Mesenchymal stem cell (in vitro differentiated cells and primary cell): ENCODE measurements at regions not wholly inside any gene's neighbourhood (a gene's known extent, or its start where the extent isn't known, plus 50 kb on each side); places are given as distances from the start of the nearest gene placed in this dataset.

Experiments
- DNase-seq: peaks from one replicate; pipeline ENCODE4 v3.0.0-alpha.2; 2013
- H2AFZ ChIP-seq: one replicate; pipeline ENCODE4 v1.6.1; 2013; ENCODE audit warnings: low read depth, mild to moderate bottlenecking, control low read depth, inconsistent platforms, low read length, moderate library complexity
- H2AK5ac ChIP-seq: 2 replicates; pipeline ENCODE4 v1.6.1; 2013; ENCODE audit warnings: low read length, moderate library complexity, mild to moderate bottlenecking, inconsistent platforms; ENCODE audit not compliant: severe bottlenecking
- H2BK120ac ChIP-seq: one replicate; pipeline ENCODE4 v1.6.1; 2013; ENCODE audit warnings: low read depth, mild to moderate bottlenecking, inconsistent platforms, low read length, moderate library complexity
- H2BK12ac ChIP-seq, 2 experiments: one replicate each; pipeline ENCODE4 v1.6.1; 2013; ENCODE audit warnings: inconsistent platforms in 2 of 2, low read length in 2 of 2, mild to moderate bottlenecking in 2 of 2, moderate library complexity in 2 of 2, control low read depth in 1 of 2
- H2BK15ac ChIP-seq: one replicate; pipeline ENCODE4 v1.6.1; 2013; ENCODE audit warnings: mild to moderate bottlenecking, low read depth, inconsistent platforms; ENCODE audit not compliant: poor library complexity, severe bottlenecking
- H2BK5ac ChIP-seq: 2 replicates; pipeline ENCODE4 v1.6.1; 2013; ENCODE audit warnings: low read depth, mild to moderate bottlenecking, low read length, control low read depth, inconsistent platforms; ENCODE audit not compliant: poor library complexity, severe bottlenecking
- H3K14ac ChIP-seq, 2 experiments: one replicate each; pipeline ENCODE4 v1.6.1; 2013; ENCODE audit warnings: inconsistent platforms in 2 of 2, low read length in 2 of 2, control low read depth in 1 of 2, mild to moderate bottlenecking in 1 of 2, moderate library complexity in 1 of 2
- H3K18ac ChIP-seq, 2 experiments: one replicate each; pipeline ENCODE4 v1.6.1; 2013; ENCODE audit warnings: inconsistent platforms in 2 of 2, low read length in 2 of 2, control low read depth in 1 of 2, low read depth in 1 of 2, mild to moderate bottlenecking in 1 of 2
- H3K23ac ChIP-seq, 2 experiments: one replicate each; pipeline ENCODE4 v1.6.1; 2013; ENCODE audit warnings: inconsistent platforms in 2 of 2, low read length in 2 of 2, mild to moderate bottlenecking in 2 of 2, moderate library complexity in 2 of 2, control low read depth in 1 of 2
- H3K27ac ChIP-seq: 2 replicates; pipeline ENCODE4 v1.5.1; 2013; ENCODE audit warnings: mild to moderate bottlenecking, moderate library complexity, low read length, control low read depth, inconsistent platforms; ENCODE audit not compliant: poor library complexity, severe bottlenecking
- H3K27me3 ChIP-seq, 2 experiments: 2 replicates each; pipeline versions ENCODE4 v1.6.1 to v1.7.0; 2013; ENCODE audit warnings: low read length in 2 of 2, mild to moderate bottlenecking in 2 of 2, moderate library complexity in 2 of 2, control low read depth in 1 of 2, inconsistent platforms in 1 of 2; ENCODE audit not compliant: control insufficient read depth in 1 of 2, insufficient read depth in 1 of 2
- H3K36me3 ChIP-seq, 2 experiments: 2 replicates each; pipeline versions ENCODE4 v1.6.1 to v1.7.0; 2013; ENCODE audit warnings: low read length in 2 of 2, control low read depth in 1 of 2, inconsistent platforms in 1 of 2, low read depth in 1 of 2, mild to moderate bottlenecking in 1 of 2; ENCODE audit not compliant: insufficient read depth in 2 of 2, control insufficient read depth in 1 of 2
- H3K4ac ChIP-seq, 2 experiments: one replicate each; pipeline ENCODE4 v1.6.1; 2013; ENCODE audit warnings: inconsistent platforms in 2 of 2, low read length in 2 of 2, mild to moderate bottlenecking in 2 of 2, moderate library complexity in 2 of 2, control low read depth in 1 of 2, low read depth in 1 of 2
- H3K4me1 ChIP-seq: 2 replicates; pipeline ENCODE4 v1.6.1; 2013; ENCODE audit warnings: low read depth, low read length, control low read depth; ENCODE audit not compliant: control insufficient read depth, insufficient read depth
- H3K4me2 ChIP-seq: 2 replicates; pipeline ENCODE4 v1.6.1; 2013; ENCODE audit warnings: low read length, mild to moderate bottlenecking, inconsistent platforms; ENCODE audit not compliant: poor library complexity, severe bottlenecking
- H3K4me3 ChIP-seq, 2 experiments: 2 replicates each; pipeline versions ENCODE4 v1.5.1 to v1.7.0; 2013; ENCODE audit warnings: low read length in 2 of 2, mild to moderate bottlenecking in 2 of 2, control low read depth in 1 of 2, low read depth in 1 of 2; ENCODE audit not compliant: insufficient read depth in 1 of 2
- H3K79me1 ChIP-seq: replicated peaks from 2 replicates; pipeline ENCODE4 v1.6.1; 2013; ENCODE audit warnings: mild to moderate bottlenecking, control low read depth, low read length, inconsistent platforms; ENCODE audit not compliant: poor library complexity, severe bottlenecking
- H3K9ac ChIP-seq: 2 replicates; pipeline ENCODE4 v1.7.0; 2013; ENCODE audit warnings: mild to moderate bottlenecking, low read length, moderate library complexity
- H3K9me3 ChIP-seq: 2 replicates; pipeline ENCODE4 v1.7.0; 2013; ENCODE audit warnings: mild to moderate bottlenecking, low read length; ENCODE audit not compliant: control insufficient read depth
- H4K8ac ChIP-seq: one replicate; pipeline ENCODE4 v1.6.1; 2013; ENCODE audit warnings: inconsistent platforms, mild to moderate bottlenecking, low read length, moderate library complexity
- H4K91ac ChIP-seq: one replicate; pipeline ENCODE4 v1.6.1; 2013; ENCODE audit warnings: mild to moderate bottlenecking, low read length, inconsistent platforms
- WGBS: methylation state at CpG from one replicate; pipeline ENCODE4 v1.1.7; 2013; ENCODE audit warnings: mixed read lengths; 5-methylcytosine and 5-hydroxymethylcytosine counted together

DNA sequence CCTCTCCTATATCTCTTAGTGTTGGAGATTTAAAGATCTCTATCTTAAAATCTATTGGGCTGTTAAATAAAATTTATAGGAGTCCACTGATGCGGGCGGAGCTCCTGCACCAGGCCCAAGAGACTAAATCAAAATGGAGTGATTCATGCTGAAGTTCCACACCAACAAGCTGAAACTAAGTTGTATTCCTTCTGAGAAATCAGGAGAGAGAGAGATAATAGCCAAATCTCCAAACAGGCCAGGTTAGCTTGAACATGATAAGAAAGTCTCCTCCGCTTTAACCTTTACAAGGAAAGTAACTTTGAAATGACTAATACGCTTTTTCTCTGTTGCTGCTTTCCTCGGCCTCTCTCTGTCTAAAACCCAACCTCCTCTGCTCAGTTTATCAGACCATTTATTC lies 241.9 kb upstream of the NBEA start:
- Histone ChIP-seq H3K23ac (no peak overlapping the region), H3K79me1 (no peaks in the 10 kb centered on the region), H4K8ac (no peak overlapping the region), H3K9me3 (no peaks in the 10 kb centered on the region), H2BK5ac (no peak overlapping the region), H2BK120ac (no peak overlapping the region), H2AK5ac (no peak overlapping the region), H4K91ac (no peak overlapping the region), H3K27me3 (no peaks in the 10 kb centered on the region), H2BK12ac (no peak overlapping the region), H3K4me3 (no peak overlapping the region), H3K9ac (no peak overlapping the region), H3K14ac (no peak overlapping the region), H3K4me1 (no peaks in the 10 kb centered on the region), H3K4me2 (no peak overlapping the region), H3K18ac (no peak overlapping the region), H3K4ac (no peak overlapping the region), H2BK15ac (no peak overlapping the region), H3K27ac (no peak overlapping the region), H3K36me3 (no peaks in the 10 kb centered on the region), H2AFZ (no peak overlapping the region)
- DNase-seq, result no peak
- WGBS, result 91% methylated on average over 5 of the region's 5 CpGs

DNA sequence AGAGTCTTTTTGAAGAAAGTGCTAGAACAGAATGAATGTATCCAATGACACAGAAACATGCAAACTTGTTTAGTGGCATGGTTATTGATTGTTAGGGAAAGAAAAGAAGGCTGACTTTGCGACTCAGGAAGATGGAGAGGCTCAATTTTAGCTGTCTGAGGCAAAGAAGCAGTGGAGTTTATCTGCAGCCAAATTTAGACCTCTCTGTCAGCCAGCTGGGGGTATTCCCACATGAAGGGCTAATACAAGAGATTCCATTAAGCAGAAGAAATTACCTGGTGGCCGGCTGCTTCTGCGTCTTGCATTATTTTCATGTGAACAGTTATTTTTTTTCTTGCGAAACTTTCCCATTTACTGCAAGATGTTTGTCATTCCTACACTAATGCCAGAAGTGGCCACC lies 240.2 kb upstream of the NBEA start:
- H4K8ac ChIP-seq, result no peak overlapping the region
- no peaks in the 10 kb centered on the region for H3K79me1 ChIP-seq
- H4K91ac ChIP-seq, result no peak overlapping the region
- no peaks in the 10 kb centered on the region for H3K36me3 ChIP-seq
- H3K4me2 ChIP-seq, result no peak overlapping the region
- H3K4ac ChIP-seq, result no peak overlapping the region
- WGBS, result 89% methylated on average over 4 of the region's 4 CpGs
- H3K9ac ChIP-seq, result no peak overlapping the region
- DNase-seq, result no peak
- no peak overlapping the region for H3K14ac ChIP-seq
- H3K27me3 ChIP-seq, result no peaks in the 10 kb centered on the region
- H2BK12ac ChIP-seq, result no peak overlapping the region
- H3K4me3 ChIP-seq, result no peak overlapping the region
- no peaks in the 10 kb centered on the region for H3K4me1 ChIP-seq
- H3K18ac ChIP-seq, result no peak overlapping the region
- H3K27ac ChIP-seq, result no peak overlapping the region
- no peak overlapping the region for H2BK5ac ChIP-seq
- no peaks in the 10 kb centered on the region for H3K9me3 ChIP-seq
- H2BK15ac ChIP-seq, result no peak overlapping the region
- no peak overlapping the region for H2BK120ac ChIP-seq
- H2AFZ ChIP-seq, result no peak overlapping the region
- H2AK5ac ChIP-seq, result no peak overlapping the region
- H3K23ac ChIP-seq, result no peak overlapping the region

DNA sequence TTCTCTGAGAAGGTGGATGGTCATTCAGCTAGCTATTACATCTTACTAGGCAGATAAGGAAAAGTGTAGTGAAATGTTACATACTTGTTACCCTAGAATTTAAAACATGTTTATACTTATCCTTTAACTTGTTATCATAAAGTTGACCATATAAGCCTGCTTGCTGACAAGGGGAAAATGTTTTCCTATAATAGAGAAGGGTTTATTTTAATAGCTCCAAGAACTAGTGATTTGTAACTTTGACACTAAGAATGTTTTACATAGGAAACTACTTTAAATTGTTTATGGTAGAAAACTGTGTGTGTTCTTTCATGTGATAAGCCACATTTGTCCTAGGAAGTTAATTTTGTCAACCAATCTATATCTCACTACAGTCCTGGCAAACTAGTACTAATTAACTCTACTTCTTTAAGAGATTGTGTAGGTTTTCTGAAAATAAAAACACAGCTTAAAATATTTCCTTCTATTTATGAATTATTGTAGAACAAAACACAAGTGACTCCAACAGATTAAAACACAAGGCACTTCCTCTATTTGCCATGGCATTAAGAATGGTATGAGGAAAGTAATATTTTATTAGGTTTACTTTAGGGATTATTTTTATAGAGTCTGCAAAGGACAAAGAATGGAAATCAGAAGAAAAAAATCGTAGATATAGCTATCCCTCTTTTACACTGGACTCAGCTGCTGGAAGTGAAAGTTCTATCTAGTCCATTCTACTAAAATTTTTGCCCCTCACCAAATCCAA lies 233.3 kb upstream of the NBEA start:
- H2AFZ ChIP-seq, result no peak overlapping the region
- no peaks in the 10 kb centered on the region for H3K79me1 ChIP-seq
- no peak overlapping the region for H2BK120ac ChIP-seq
- no peak overlapping the region for H2BK12ac ChIP-seq
- no peak overlapping the region for H3K27ac ChIP-seq
- 60% methylated on average over 1 of the region's 1 CpG for WGBS
- H2BK5ac ChIP-seq, result no peak overlapping the region
- H3K14ac ChIP-seq, result no peak overlapping the region
- no peak overlapping the region for H2AK5ac ChIP-seq
- no peak overlapping the region for H4K8ac ChIP-seq
- H3K4ac ChIP-seq, result no peak overlapping the region
- no peak overlapping the region for H3K4me3 ChIP-seq
- H3K23ac ChIP-seq, result no peak overlapping the region
- H3K36me3 ChIP-seq, result no peaks in the 10 kb centered on the region
- no peak overlapping the region for H4K91ac ChIP-seq
- H2BK15ac ChIP-seq, result no peak overlapping the region
- no peak overlapping the region for H3K4me2 ChIP-seq
- no peak overlapping the region for H3K18ac ChIP-seq
- H3K27me3 ChIP-seq, result no peaks in the 10 kb centered on the region
- DNase-seq, result peak; percentile 3
- H3K9ac ChIP-seq, result no peak overlapping the region
- peaks cover 8% of the 10 kb centered on the region for H3K9me3 ChIP-seq
- H3K4me1 ChIP-seq, result no peaks in the 10 kb centered on the region

DNA sequence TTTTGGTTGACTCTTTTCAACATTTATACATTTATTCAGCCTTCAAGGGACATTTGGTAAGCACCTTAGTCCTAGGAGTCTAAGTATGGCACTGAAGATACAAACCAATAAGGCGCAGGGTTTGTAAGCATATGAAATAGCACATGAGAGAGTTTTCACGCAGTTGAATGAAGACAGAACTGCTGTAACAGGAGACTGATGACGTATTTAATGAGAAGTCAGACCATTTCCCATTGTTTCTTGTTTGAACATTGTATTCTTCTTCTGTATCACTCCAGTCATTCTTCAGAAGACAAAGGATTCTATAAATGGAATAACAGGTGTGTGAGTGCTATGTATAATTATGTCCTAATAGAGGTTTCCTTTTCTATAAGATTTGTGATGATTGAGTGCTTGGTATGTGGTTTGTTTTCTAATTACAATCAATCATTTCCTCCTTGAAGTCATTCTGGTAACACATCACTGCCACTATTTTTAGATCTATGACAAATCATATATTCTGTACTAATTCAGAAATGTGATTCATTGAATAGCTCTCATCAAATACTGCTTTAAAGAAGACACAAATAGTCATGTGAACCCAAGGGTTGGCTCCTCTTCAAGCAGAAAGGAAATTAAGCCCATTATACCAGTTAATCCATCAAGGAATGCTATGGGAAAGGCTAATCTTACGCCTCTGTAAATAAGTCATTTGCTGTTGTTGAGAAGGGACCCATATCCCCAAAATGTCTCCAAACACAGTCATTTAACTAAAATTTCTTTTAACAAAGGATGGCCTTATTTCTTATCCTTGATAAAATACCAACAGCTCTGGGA lies 222.8 kb upstream of the NBEA start:
- Histone ChIP-seq H3K4ac (no peak overlapping the region), H3K27me3 (no peaks in the 10 kb centered on the region), H3K79me1 (no peaks in the 10 kb centered on the region), H3K4me2 (no peak overlapping the region), H3K4me3 (no peak overlapping the region), H2AK5ac (no peak overlapping the region), H2BK15ac (no peak overlapping the region), H2BK5ac (no peak overlapping the region), H4K91ac (no peak overlapping the region), H3K27ac (no peak overlapping the region), H3K4me1 (no peaks in the 10 kb centered on the region), H4K8ac (no peak overlapping the region), H3K14ac (no peak overlapping the region), H3K23ac (no peak overlapping the region), H3K9me3 (peaks cover 13% of the 10 kb centered on the region), H3K36me3 (no peaks in the 10 kb centered on the region), H3K18ac (no peak overlapping the region), H2AFZ (no peak overlapping the region), H2BK120ac (no peak overlapping the region), H3K9ac (no peak overlapping the region), H2BK12ac (no peak overlapping the region)
- 92% methylated on average over 4 of the region's 4 CpGs for WGBS
- DNase-seq, result no peak
